Hippocampal formation (tissue), 2 donors: ENCODE measurements at regions not wholly inside any gene's neighbourhood (a gene's known extent, or its start where the extent isn't known, plus 50 kb on each side); places are given as distances from the start of the nearest gene placed in this dataset.

Experiments used
- DNase-seq, 2 donors: peaks; one replicate each; lab custom pipeline; 2025; lab: John Stamatoyannopoulos, UW

DNA sequence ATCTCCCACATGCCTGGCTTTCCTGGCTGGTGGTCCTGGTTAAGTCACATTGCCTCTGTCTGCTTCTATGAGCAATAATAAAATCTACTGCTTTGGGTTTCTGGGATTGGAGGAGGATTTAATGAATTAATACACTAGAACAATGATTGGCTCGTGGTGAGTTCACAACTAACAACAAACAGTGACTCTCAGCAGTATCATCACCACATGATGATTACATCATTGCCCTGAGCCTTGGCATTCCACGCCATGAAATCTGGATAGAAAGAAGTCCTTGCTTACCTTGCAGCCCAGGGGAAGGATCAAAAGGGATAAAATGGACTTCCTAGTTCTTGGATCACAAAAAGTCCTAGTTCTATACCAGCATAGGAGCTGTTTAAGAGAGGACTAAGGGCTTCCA, 1069.0 kb downstream of the VRK1 start:
- DNase-seq = no peak

DNA sequence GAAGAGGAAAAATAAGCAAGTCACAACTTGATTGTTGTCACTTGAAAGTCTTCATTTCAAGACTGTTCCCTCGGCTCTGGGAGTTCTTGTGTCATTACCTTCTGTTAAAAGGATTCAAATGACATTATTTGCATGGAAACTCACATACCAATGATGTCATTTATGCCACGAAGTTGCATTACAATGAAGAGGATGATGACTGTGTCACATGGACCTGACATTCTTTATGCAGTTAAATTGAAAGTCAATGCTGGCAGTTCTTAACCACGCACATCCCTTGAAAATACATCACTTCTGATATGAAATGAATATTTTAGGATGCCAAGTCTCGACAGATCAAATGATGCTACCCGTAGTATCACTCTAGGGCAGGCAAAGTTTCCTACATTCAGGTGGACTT, 1069.5 kb downstream of the VRK1 start:
- no peak for DNase-seq

DNA sequence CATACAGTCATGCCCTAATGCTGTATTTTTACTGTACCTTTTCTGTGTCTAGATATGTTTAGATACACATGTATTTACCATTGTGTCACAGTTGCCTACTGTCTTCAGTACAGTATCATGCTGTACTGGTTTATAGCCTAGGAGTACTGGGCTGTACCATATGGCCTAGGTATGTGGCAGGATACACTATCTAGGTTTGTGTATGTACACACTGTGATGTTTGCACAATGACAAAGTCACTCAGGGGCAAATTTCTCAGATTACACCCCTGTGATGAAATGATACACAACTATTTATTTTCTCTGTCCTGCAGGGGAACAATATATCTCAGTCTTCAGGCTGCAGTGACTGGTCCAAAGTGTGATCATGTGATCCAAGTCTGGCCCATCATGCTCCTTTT, 1076.1 kb downstream of the VRK1 start:
- no peak for DNase-seq

DNA sequence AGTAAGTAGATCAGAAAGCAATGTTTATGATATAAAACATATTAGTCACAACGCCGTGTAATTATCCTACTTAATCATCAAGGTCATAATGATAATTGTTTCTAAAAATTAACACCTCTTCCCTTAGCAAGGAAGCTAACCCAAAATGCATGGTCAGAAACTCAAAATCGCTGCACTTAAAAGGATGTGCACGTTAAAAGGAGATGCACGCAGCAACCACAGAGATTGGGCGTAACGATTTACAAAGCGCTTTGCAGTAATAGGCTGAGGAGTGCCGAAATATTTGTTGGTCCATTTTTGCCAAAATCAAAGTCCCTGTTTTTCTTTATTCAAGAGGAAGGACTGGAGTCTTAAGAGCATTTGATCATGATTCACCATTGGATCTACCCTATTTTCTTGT, 1077.2 kb downstream of the VRK1 start:
- DNase-seq = no peak

DNA sequence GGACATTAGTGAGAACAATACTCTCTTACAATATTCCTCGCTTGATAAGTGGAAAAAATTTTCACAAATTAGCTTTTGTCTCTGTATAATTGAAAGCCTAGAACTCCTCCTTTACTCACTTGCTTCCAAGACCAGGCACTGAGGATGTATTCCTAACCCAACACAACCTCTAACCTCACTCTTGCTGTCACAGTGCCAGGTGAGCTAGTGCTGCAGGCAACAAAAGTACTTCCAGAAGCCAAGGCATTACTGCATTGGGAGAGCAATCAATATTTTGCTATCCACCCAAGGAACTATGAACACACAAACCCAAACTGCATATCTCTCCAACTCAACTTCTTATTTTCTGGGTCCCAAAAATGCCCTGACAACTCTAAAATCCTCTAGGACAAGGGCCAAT, 1081.0 kb downstream of the VRK1 start:
- no peak for DNase-seq

DNA sequence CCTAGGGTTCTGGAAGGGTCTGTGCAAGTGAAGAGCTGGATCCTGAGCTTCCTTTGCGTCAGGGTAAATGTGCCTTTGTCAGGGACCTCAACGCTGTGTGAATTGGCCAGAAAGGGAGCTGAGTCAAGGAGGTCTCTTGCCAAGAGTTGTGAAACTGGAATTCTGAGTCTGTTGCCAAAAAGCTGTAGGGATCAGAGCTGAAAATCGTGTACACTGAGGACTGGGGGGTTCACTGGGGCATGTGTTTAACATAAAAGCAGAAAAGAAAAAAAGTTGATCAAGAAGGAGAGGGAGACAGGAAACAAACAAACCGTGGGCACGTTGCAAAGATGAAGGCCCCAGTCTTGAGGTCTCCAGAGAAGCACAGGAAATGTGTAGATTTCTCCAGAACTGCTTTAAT, 1081.5 kb downstream of the VRK1 start:
- DNase-seq = peak in 1 of 2 donors; percentile 0

DNA sequence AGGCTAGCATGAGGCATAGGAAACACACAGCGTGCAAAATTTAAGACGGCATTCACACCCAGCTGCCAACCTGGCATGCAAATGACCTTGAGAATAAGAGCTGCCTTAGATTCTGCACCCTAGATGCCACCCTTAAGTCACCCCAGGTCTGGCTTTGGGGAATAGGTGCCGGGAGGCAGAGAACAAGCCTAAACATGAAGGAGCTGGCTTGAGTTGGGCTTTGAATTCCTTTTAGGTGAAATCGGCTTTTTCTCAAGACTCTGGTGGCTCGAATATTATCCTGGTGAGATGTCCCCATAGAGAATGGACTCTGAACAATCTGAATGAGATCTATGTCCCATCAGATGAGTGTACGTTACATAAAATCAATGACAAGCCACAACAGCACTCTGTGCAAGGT, 1090.5 kb downstream of the VRK1 start:
- DNase-seq = no peak

DNA sequence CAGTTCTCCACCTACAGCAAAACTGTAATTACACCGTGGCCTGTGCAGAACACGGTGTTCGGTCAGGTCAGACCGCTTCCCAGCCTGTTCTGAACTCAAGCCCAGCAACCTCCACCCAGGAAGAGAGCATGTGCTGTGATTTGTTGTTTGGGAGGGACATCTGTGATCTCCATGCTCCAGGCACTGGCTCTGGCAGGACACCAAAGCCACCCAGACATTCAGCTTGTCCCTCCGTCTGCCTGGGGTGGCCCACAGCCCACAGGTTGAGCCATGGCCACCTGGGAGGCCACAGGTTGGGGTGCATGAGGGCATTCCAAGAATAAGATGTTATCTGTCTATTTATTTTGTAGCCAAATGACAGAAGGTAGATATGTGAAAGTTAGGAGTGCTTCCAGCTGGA, 1091.1 kb downstream of the VRK1 start:
- no peak for DNase-seq

DNA sequence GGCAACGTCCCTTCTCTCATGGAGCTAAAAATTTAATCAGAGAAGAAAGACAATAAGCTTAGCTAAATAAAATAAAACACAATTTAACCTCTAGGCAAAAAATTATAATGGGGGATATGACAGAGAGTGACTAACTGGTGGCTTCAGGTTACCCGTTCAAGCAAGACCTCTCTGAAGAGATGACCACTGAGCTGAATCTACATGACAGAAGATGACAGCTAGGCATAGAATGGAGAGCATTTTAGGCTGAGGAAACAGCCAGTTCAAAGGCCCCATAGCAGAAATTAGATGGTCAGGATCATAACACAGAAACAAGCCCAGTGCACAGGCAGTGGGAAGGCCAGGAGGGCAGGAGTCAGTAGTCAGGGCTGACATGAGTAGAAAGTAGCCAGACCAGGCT, 1094.3 kb downstream of the VRK1 start:
- DNase-seq = no peak

DNA sequence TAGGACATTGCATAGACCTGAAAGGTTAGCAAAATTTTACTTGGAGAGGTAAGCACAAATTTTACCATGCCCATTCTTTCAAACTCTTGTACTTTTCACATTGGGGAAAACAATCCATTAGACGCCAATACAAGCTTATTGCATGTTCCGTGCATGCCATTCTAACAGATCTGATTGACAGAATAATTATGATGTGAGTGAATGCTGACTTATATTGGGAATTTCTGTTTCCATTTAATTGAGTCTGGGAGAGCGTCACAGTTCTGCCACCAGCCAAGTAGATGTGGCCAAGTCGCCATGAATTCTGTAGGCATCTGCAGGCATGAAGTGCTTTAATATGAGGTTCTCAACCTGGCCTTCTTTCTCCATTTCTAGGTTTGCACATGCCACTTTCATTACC, 1097.4 kb downstream of the VRK1 start:
- DNase-seq = no peak

DNA sequence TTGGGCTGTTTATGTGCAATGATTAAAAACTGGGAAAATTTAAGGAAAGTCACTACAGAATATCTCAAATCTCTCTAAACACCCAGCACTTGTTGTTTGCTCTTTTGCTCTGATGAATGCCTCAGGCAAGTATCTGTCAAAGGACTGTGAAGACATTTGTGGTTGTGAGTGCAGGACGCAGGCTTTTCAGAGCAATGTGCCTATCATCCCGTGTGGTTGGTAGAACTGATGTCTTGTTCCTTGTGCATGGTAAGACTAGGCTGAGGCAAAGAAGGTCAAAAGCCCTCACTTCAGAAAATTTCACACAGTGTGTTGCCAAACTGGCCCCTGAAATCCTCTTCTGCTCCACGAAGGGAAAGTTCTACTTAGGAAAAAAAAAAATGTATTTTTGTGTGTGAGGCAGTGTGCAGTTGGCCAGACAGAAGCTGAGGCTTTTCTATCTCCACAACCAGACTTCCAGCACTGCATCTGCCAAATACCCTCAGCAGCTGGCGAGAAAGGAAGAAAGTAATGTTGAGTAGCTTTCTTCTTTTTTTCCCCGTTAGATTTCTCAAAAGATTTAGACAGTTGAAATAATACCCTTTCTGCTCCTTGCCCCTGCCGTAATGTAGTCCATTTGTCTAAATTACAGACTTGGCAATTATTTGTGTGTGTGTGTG, 1103.1 kb downstream of the VRK1 start:
- DNase-seq = no peak

DNA sequence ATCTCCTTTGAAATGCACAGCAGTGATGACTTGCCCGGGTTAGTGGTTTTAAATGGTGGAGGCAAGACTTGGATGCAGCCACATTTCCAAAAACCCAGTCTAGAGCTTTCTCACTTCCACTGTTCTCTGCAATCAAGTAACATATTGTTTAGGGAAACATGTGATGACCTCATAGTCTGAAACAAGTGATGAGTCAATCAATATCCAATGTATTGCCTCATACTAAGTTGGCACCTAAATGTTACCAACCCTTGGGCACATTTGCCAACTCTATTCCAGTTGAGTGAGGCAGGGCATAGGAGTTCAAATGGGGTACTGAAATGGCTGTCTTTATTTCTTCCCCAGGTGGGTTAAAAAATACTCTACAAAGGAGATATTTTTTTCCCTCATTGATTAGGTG, 1105.4 kb downstream of the VRK1 start:
- DNase-seq = no peak

DNA sequence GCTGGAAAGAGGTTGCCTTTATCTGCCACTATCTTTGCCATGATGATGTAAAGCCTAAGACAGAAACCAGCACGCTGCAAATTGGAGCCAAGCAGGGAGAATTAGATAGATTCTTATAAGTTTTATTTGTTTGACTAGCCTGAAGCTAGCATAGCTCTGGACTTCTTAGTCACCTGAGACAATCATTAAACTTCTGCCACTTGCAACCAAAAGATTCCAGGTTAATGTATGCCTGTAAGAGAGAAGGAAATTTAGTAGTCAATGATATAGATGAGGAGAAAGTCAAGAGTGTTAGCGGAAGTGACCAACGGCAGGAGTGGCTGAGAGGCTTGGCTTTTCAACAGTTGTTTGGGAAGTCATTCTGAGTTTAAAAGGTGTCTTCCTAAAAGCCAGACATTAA, 1106.6 kb downstream of the VRK1 start:
- no peak for DNase-seq

DNA sequence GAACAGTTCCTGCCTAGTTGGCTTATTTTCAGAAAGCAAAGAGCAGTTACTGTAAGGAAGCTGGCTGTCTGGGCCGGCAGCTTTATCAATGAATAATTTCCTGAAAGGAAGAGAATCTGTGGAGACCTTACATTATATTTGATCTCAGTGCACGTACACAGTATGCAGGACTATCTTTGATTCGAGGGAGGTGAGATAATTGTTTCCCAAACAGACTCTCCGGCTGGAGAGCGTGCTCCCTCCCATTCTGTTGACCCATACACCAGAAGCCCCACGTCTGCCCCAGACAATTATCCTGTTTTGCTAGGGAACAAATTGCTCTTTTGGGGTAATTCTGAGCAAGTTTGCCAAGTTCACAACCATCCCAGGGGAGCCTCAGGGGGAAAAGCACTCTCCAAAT, 1115.0 kb downstream of the VRK1 start:
- DNase-seq = no peak

DNA sequence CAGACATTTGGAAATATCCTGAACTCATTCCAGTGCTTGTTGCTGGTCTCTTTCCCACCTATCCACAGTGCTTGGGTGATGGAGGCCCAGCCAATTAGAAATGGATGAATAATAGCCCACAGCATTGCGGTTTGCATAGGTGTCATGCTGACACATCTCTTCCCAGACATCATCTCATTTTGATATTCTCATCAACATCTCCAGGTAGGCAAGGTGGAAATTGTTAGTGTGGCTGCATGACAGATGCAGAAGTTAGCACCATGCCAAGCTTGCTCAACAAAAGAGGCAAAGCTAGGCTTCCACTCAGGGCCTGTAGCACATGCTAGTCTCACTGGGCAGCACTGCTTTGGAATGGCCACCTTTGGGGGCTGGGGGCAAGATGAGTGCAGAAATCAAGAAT, 1118.9 kb downstream of the VRK1 start:
- no peak for DNase-seq

DNA sequence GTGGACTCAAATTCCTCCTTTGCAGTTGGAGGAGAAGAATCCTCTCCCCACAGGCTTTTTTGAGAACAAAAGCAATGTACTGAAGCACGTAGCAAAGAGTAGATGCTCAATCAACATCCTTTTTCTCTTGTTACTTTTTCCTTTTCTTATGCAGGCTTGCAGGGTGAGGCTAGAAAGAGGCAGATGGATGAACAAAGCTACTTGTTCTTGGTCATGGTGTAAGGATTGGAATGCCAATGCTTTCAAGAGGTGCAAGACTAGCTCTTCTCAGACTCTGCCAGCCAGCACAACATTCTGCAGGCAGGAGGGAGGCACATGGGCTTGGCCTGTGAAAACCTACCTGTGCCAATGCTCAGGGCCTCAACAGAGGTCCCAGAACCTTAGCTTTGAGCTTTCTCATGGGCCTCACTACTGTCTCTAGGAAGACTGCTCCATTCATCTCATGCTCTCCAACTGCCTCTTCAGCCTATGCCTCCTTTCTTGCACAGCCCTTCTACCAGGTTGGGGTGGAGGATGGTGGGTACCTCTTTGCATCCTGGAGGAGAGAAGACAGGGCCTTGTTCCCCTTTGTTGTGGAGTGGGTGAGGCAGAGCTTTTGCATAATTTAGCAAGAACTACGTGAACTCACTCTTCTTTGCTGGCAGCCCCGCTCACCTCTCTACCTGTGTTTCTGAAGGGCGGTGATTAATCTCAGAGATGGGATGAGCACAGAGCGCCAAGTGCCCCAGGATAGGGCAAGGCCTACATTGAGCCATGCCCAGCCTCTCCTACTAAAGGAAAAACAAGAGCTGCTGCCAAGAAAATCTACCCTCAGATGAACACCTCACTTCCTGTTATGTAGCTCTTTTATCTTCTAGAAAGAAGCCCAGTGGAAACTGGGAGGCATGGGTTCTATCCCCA, 1119.7 kb downstream of the VRK1 start:
- DNase-seq = no peak

DNA sequence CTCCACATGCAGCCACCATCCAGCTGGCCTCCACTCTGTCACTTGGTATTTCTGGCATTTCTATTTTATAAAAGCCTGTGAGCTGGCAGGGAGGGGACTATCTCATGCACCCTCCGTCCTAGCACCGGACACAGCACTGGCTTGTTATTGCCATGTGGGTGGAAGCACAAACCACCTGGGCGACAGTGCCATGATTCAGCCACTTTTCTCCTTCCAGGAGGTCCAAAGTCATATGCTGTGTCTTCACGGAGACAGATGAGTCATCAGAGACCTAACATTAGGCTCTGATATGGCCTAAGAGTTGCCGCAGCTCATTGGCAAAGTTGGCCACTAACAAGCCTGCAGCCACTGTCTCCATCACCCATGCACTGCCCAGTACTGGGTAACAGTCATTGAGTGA, 1123.0 kb downstream of the VRK1 start:
- no peak for DNase-seq

DNA sequence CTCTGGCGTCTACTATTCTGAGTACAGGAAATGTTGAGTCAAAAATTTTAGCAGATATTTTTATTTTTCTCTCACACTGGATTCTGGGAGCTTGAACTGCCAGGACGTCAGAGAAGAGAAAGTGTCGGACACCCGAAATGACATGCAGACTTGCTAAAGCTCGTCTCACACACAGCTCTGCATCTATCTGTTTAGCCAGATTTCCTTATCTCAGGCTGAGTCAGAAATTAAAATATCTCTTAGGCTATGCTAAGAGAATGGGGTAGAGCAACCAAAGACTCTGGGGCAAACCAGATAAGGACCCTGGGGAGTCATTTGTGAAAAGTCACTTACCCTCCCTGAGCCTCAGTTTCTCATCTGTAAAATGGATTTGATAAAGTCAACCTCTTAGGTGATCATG, 1124.1 kb downstream of the VRK1 start:
- no peak for DNase-seq

DNA sequence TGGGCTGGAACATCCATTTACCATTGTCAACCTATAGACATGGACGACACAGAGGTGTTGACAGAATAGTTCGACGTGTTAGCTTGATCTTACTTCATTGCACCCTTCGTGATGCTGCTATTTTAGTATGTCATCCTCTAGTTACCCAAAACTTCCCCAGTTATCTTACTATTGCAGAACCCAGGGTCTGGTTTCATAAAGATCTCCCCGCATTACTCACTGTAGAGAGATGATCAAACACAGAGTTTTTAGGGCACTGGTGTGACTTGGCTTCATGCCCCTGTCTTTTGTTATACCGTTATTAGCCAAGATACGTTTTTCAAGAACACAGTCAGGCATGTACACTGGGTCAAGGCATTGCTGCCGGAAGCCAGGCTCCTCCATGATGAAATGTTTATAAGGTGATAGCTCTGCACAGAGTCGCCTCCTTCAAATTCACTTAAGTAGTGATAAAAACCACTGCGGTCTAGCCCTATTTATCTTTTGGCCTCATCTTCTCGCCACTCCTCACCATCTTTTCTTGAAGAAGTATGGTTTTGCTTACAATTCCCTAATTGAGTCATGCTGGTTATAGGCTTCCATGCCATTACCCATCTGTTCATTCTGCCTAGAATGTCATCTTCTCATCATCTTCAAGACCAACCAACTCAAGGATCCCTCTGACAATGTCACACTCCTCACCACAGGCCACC, 1127.9 kb downstream of the VRK1 start:
- DNase-seq = no peak

DNA sequence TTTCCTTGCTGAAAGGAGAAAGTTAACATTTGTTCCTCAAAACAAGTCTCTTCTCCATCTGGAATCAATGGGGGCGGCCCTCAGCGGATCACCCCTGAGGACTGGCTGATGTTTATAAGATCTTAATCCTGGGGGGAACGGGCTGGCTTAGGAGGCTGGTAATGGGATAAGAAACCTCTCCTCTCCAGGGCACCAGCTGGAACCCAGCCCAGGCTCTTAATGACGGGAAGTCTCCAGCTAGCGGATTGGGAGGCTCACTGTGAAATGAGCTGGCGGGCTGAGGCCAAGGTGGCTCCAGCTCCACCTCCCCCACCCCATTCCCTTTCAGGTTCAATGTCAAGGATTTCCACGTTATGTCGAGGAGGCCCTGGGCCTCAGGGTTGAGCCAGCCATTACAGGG, 1133.0 kb downstream of the VRK1 start:
- DNase-seq = no peak

DNA sequence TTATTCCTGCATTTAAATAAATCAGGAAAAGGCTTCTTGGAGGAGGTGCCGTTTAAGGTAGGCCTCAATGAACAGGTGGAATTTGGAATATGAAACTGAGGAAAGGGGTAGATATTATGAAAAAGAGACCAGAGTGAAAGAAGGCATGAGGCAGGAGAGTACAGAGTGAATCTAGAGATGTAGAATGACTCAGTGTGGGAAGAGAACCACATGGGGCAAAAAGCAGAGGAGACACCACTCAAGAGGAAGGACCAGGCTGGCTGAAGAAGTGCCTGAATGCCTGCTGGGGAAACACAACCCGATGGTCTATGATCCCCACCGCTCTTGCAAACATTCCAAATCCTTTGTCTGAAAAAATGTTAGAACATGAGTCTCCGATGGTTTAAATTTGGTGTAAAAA, 1134.1 kb downstream of the VRK1 start:
- no peak for DNase-seq

DNA sequence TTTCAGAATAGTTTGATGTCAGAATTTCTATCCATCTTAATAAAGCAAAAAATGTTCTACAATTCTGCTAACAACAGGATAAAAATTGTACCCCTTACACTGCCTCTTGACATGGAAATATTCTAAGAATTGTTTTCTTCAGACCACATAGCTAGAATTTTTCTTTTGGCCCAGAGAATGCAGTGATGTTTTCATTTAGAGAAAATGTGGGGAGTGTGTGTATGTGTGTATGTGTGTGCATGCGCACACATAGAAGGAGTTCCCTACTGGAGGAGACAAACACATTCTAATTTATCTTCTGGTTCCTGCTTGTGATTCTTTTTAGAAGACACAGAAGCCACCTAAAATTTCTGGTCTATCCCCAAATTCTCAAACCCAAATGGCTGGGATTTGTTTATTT, 1145.7 kb downstream of the VRK1 start:
- no peak for DNase-seq

DNA sequence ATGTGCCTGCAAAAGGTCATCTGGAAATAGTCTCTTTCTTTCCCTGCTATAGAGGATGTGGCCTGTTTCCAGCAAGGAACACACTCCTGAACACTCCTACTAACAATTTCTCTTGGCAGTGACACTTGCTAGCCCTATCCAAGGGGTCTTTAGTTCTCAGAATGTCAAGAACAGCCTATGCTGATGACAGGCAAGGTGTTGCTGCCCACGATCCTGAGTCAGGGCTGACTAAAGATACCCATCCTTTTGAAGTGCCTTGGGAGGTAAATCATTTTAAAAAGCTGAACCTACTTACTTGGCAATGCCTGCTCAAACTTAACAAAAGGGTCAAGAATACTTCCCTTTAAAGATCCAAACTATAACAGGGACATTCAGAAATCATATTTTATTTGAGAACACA, 1146.4 kb downstream of the VRK1 start:
- DNase-seq = no peak
